ENCODE measurements at regions not wholly inside any gene's neighbourhood (a gene's known extent, or its start where the extent isn't known, plus 50 kb on each side); places are given as distances from the start of the nearest gene placed in this dataset.
"Not testable (repeated sequence)": the region's sequence is repeated elsewhere in the genome, so short reads cannot be mapped to it uniquely, and the experiment has no call there.

- Histone ChIP-seq H3K27ac (replicated peaks in 1 of 4) (no peak overlapping the region), H3K4me1 (no peaks in the 10 kb centered on the region), H3K9me3 (no peaks in the 10 kb centered on the region), H3K36me3 (no peaks in the 10 kb centered on the region), H3K27me3 (no peaks in the 10 kb centered on the region), H3K4me3 (no peak overlapping the region)
- intact Hi-C loops (cut with DNase I) = no loop called here
- no peak for TF ChIP-seq POLR2AphosphoS5 (IDR thresholded peaks at IDR 0.05)
- no peak for TF ChIP-seq CTCF (IDR thresholded peaks at IDR 0.05)
- DNase-seq (ENCODE audit: extremely low spot score) = peak; percentile 66
- 74% methylated on average over 5 of the region's 5 CpGs for WGBS
These were observed 121.7 kb upstream of the TSHZ3 start for GRCh38 chr19:31470952-31471351.

GRCh38 chr19:31478241-31478640, 129.0 kb upstream of the TSHZ3 start:
- H3K4me1 ChIP-seq = no peaks in the 10 kb centered on the region
- H3K27me3 ChIP-seq = no peaks in the 10 kb centered on the region
- H3K27ac ChIP-seq (replicated peaks in 1 of 4) = no peak overlapping the region
- intact Hi-C loops (cut with DNase I) = no loop called here
- no peaks in the 10 kb centered on the region for H3K36me3 ChIP-seq
- peak; percentile 64 for DNase-seq (ENCODE audit: extremely low spot score)
- no peaks in the 10 kb centered on the region for H3K9me3 ChIP-seq
- TF ChIP-seq EP300 (IDR thresholded peaks at IDR 0.05) (no peak), POLR2AphosphoS5 (IDR thresholded peaks at IDR 0.05) (no peak), CTCF (IDR thresholded peaks at IDR 0.05) (no peak), POLR2A (IDR thresholded peaks at IDR 0.05; ENCODE audit: low read depth) (no peak)
- H3K4me3 ChIP-seq = no peak overlapping the region
- WGBS = 95% methylated on average over 5 of the region's 5 CpGs

GRCh38 chr19:31483226-31483857, 134.1 kb upstream of the TSHZ3 start:
- Histone ChIP-seq H3K9me3 (no peaks in the 10 kb centered on the region), H3K36me3 (no peaks in the 10 kb centered on the region), H3K27ac (replicated peaks in 1 of 4) (no peak overlapping the region), H3K4me3 (no peak overlapping the region), H3K27me3 (no peaks in the 10 kb centered on the region), H3K4me1 (no peaks in the 10 kb centered on the region)
- TF ChIP-seq POLR2A (IDR thresholded peaks at IDR 0.05; ENCODE audit: low read depth) (no peak), POLR2AphosphoS5 (IDR thresholded peaks at IDR 0.05) (no peak), CTCF (IDR thresholded peaks at IDR 0.05) (no peak), EP300 (IDR thresholded peaks at IDR 0.05) (no peak)
- peak; percentile 92 for DNase-seq (ENCODE audit: extremely low spot score)
- intact Hi-C loops (cut with DNase I) = no loop called here

- H3K4me3 ChIP-seq; intact Hi-C loops (cut with DNase I); H3K27ac ChIP-seq (replicated peaks in 1 of 4); H3K9me3 ChIP-seq; H3K27me3 ChIP-seq; H3K4me1 ChIP-seq; H3K36me3 ChIP-seq: not testable (repeated sequence)
- no CpG with 5 or more reads among the region's 2 CpGs for WGBS
- DNase-seq (ENCODE audit: extremely low spot score) = peak; percentile 60
These were observed 135.7 kb upstream of the TSHZ3 start for GRCh38 chr19:31484858-31485410.

GRCh38 chr19:31485472-31485871, 136.2 kb upstream of the TSHZ3 start:
- H3K9me3 ChIP-seq = no peaks in the 10 kb centered on the region
- no peak overlapping the region for H3K4me3 ChIP-seq
- intact Hi-C loops (cut with DNase I) = no loop called here
- H3K4me1 ChIP-seq = no peaks in the 10 kb centered on the region
- 49% methylated on average over 2 of the region's 2 CpGs for WGBS
- DNase-seq (ENCODE audit: extremely low spot score) = peak; percentile 31
- no peaks in the 10 kb centered on the region for H3K27me3 ChIP-seq
- no peaks in the 10 kb centered on the region for H3K36me3 ChIP-seq
- no peak overlapping the region for H3K27ac ChIP-seq (replicated peaks in 1 of 4)
- TF ChIP-seq POLR2AphosphoS5 (IDR thresholded peaks at IDR 0.05) = no peak
- no peak for TF ChIP-seq EP300 (IDR thresholded peaks at IDR 0.05)
- no peak for TF ChIP-seq POLR2A (IDR thresholded peaks at IDR 0.05; ENCODE audit: low read depth)
- TF ChIP-seq CTCF (IDR thresholded peaks at IDR 0.05) = no peak

All from esophagus muscularis mucosa (tissue), 4 donors.